GM23338 (cell line): ENCODE measurements at regions not wholly inside any gene's neighbourhood (a gene's known extent, or its start where the extent isn't known, plus 50 kb on each side); places are given as distances from the start of the nearest gene placed in this dataset.

Experiments
- ATAC-seq: fragments of 200-7000 bp; cut with Tn5 transposase; 3 replicates; pipeline ENCODE4 v1.9.1; 2020
- DNase-seq: peaks from one replicate; pipeline ENCODE4 v3.0.0-alpha.2; 2015; ENCODE audit warnings: low spot score
- H2AFZ ChIP-seq: fragments of 200-600 bp; sonication (generic); 2 replicates; pipeline ENCODE4 v1.8.0; 2016; ENCODE audit warnings: antibody characterized with exemption, mild to moderate bottlenecking, moderate library complexity
- H3F3A ChIP-seq: fragments of 200-600 bp; sonication (generic); replicated peaks from 2 replicates; pipeline ENCODE4 v1.8.0; 2017; ENCODE audit warnings: antibody characterized with exemption, mixed run types, low read depth
- H3K27ac ChIP-seq: fragments of 200-600 bp; sonication (generic); 2 replicates; pipeline ENCODE4 v1.6.1; 2016; ENCODE audit warnings: low read depth
- H3K27me3 ChIP-seq: fragments of 200-600 bp; sonication (generic); 2 replicates; pipeline ENCODE4 v1.8.0; 2016; ENCODE audit warnings: mild to moderate bottlenecking, mixed run types, moderate library complexity; ENCODE audit not compliant: insufficient read depth
- H3K36me3 ChIP-seq: fragments of 200-600 bp; sonication (generic); 2 replicates; pipeline ENCODE4 v1.8.0; 2016; ENCODE audit warnings: mild to moderate bottlenecking; ENCODE audit not compliant: insufficient read depth
- H3K4me1 ChIP-seq: fragments of 200-600 bp; sonication (generic); 2 replicates; pipeline ENCODE4 v1.8.0; 2016; ENCODE audit warnings: mild to moderate bottlenecking, moderate library complexity; ENCODE audit not compliant: insufficient read depth
- H3K4me2 ChIP-seq: fragments of 200-600 bp; sonication (generic); 2 replicates; pipeline ENCODE4 v1.7.1; 2017; ENCODE audit warnings: mixed run types
- H3K4me3 ChIP-seq: fragments of 200-600 bp; sonication (generic); 2 replicates; pipeline ENCODE4 v1.6.1; 2016; ENCODE audit warnings: mixed run types
- H3K79me2 ChIP-seq: fragments of 200-600 bp; sonication (generic); replicated peaks from 2 replicates; pipeline ENCODE4 v1.8.0; 2017; ENCODE audit warnings: mild to moderate bottlenecking; ENCODE audit not compliant: insufficient read depth
- H3K9me2 ChIP-seq: fragments of 200-600 bp; sonication (generic); 2 replicates; pipeline ENCODE4 v1.8.0; 2017; ENCODE audit not compliant: insufficient read depth
- H4K20me1 ChIP-seq: fragments of 200-600 bp; sonication (generic); replicated peaks from 2 replicates; pipeline ENCODE4 v1.8.0; 2017; ENCODE audit warnings: mild to moderate bottlenecking; ENCODE audit not compliant: insufficient read depth
- H3K27ac Mint-ChIP-seq: 2 replicates; pipeline ENCODE4 v1.8.0; 2020; ENCODE audit warnings: inconsistent platforms, mild to moderate bottlenecking, moderate library complexity, mixed read lengths
- H3K27me3 Mint-ChIP-seq: 3 replicates; pipeline ENCODE4 v1.8.0; 2022; ENCODE audit warnings: low read depth, mild to moderate bottlenecking, moderate library complexity, mixed read lengths, inconsistent platforms; ENCODE audit not compliant: insufficient read depth, poor library complexity
- H3K36me3 Mint-ChIP-seq: 3 replicates; pipeline ENCODE4 v1.8.0; 2021; ENCODE audit warnings: low read depth, mild to moderate bottlenecking, inconsistent platforms, moderate library complexity, mixed read lengths
- H3K4me1 Mint-ChIP-seq: 3 replicates; pipeline ENCODE4 v1.8.0; 2020; ENCODE audit warnings: mild to moderate bottlenecking, inconsistent platforms, mixed read lengths
- H3K4me3 Mint-ChIP-seq: 3 replicates; pipeline ENCODE4 v1.8.0; 2021; ENCODE audit warnings: moderate library complexity, mild to moderate bottlenecking, inconsistent platforms, mixed read lengths
- H3K9me3 Mint-ChIP-seq: 3 replicates; pipeline ENCODE4 v1.8.0; 2020; ENCODE audit warnings: moderate library complexity, mild to moderate bottlenecking, inconsistent platforms, mixed read lengths
- CREB1 ChIP-seq: fragments of 250-450 bp; sonication (Bioruptor Pico); IDR thresholded peaks from 2 replicates; pipeline ENCODE4 v1.5.0; 2020; ENCODE audit warnings: low read depth, mild to moderate bottlenecking, moderate library complexity
- CTCF ChIP-seq, 2 experiments: fragments of 200-600 bp in 1 of 2; sonication (generic) in 1 of 2; conservative IDR thresholded peaks; 2 replicates each; pipeline versions ENCODE4 v1.5.1 to v1.6.1; 2016 to 2017; ENCODE audit warnings: antibody characterized with exemption in 2 of 2, low read depth in 2 of 2, mild to moderate bottlenecking in 2 of 2, moderate library complexity in 1 of 2
- ETS1 ChIP-seq: IDR thresholded peaks from 2 replicates; pipeline ENCODE4 v1.6.1; 2016; ENCODE audit warnings: antibody characterized with exemption
- EZH2 ChIP-seq: fragments of 200-600 bp; sonication (generic); IDR thresholded peaks from one replicate; pipeline ENCODE4 v1.8.0; 2017; ENCODE audit warnings: antibody characterized with exemption, mild to moderate bottlenecking, low read depth; ENCODE audit not compliant: unreplicated experiment
- EZH2phosphoT487 ChIP-seq: fragments of 200-600 bp; sonication (generic); IDR thresholded peaks from one replicate; pipeline ENCODE4 v1.8.1; 2018; ENCODE audit warnings: antibody characterized with exemption; ENCODE audit not compliant: unreplicated experiment
- JUNB ChIP-seq: IDR thresholded peaks from one replicate; pipeline ENCODE4 v1.6.1; 2016; ENCODE audit warnings: antibody characterized with exemption; ENCODE audit not compliant: unreplicated experiment
- NANOG ChIP-seq: IDR thresholded peaks from 2 replicates; pipeline ENCODE4 v1.6.1; 2016; ENCODE audit warnings: antibody characterized with exemption, borderline replicate concordance
- POLR2AphosphoS5 ChIP-seq: IDR thresholded peaks from 2 replicates; pipeline ENCODE4 v1.6.1; 2016; ENCODE audit warnings: antibody characterized with exemption, low read depth
- STAT1 ChIP-seq: IDR thresholded peaks from one replicate; pipeline ENCODE4 v1.6.1; 2016; ENCODE audit warnings: antibody characterized with exemption; ENCODE audit not compliant: unreplicated experiment
- ZNF114 ChIP-seq: fragments of 250-450 bp; sonication (Bioruptor Pico); IDR thresholded peaks from 2 replicates; pipeline ENCODE4 v1.5.0; 2020; ENCODE audit warnings: mild to moderate bottlenecking, moderate library complexity
- ZNF331 ChIP-seq: fragments of 250-450 bp; sonication (Bioruptor Pico); IDR thresholded peaks from 2 replicates; pipeline ENCODE4 v1.5.0; 2020; ENCODE audit warnings: low read depth, mild to moderate bottlenecking, moderate library complexity
- TF ChIP-seq, protein P1 (sequence below): IDR thresholded peaks from one replicate; pipeline ENCODE4 v1.6.1; 2018; ENCODE audit warnings: antibody characterized with exemption; ENCODE audit not compliant: unreplicated experiment
- TF ChIP-seq, protein P2 (sequence below): fragments of 250-450 bp; sonication (Bioruptor Pico); IDR thresholded peaks from 2 replicates; pipeline ENCODE4 v1.5.0; 2020; ENCODE audit warnings: mild to moderate bottlenecking, moderate library complexity

DNA sequence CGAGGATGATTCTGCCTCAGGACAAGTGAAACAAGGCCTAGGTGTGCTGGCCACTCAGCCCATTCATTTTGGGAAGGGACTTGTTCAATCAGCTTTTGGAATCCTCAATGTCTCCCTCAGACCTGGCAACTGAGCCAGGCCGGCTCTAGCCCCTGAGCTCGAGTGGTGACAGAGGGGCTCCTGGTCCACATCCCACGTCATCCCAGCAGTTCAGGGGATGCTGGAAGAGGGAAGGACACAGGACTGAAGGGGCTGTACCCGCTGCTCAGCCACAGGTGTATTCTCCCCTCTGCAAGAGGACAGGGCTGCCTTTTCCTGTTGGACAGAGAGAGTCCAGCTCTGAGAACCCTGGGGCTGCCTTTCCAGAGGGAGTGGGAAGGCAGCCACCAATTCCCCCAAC, 244.6 kb upstream of the SFSWAP start:
- Mint-ChIP-seq H3K4me1 (peaks cover 3% of the 10 kb centered on the region; the same call in 1 of the 3 replicates), H3K4me3 (no peak overlapping the region), H3K27me3 (peaks cover 3% of the 10 kb centered on the region), H3K36me3 (no peaks in the 10 kb centered on the region; the same call in 2 of the 3 replicates), H3K27ac (no peak overlapping the region), H3K9me3 (no peaks in the 10 kb centered on the region)
- H3K9me2 ChIP-seq = 0 out of 2 replicates have a peak, but pooled peaks cover 5% of the 10 kb centered on the region
- no peaks in the 10 kb centered on the region for H4K20me1 ChIP-seq
- no peaks in the 10 kb centered on the region for H3K4me1 ChIP-seq
- DNase-seq = no peak
- no peaks in the 10 kb centered on the region for H3K27me3 ChIP-seq
- H3K4me3 ChIP-seq = no peak overlapping the region
- no peak for ATAC-seq
- no peak overlapping the region for H2AFZ ChIP-seq
- no peaks in the 10 kb centered on the region for H3K79me2 ChIP-seq
- no peaks in the 10 kb centered on the region for H3F3A ChIP-seq
- H3K4me2 ChIP-seq = no peak overlapping the region
- no peaks in the 10 kb centered on the region for H3K36me3 ChIP-seq
- TF ChIP-seq ETS1 (no peak), CREB1 (CRISPR knock-in tag) (no peak), ZNF331 (CRISPR knock-in tag) (no peak), STAT1 (no peak), CTCF (conservative IDR thresholded peaks at IDR 0.05; ENCODE audit: low read depth in 2 of 2) (no peak), EZH2phosphoT487 (no peak), EZH2 (no peak), ZNF114 (CRISPR knock-in tag) (no peak), POLR2AphosphoS5 (no peak), JUNB (no peak), NANOG (no peak)
- TF ChIP-seq, protein P1, sequence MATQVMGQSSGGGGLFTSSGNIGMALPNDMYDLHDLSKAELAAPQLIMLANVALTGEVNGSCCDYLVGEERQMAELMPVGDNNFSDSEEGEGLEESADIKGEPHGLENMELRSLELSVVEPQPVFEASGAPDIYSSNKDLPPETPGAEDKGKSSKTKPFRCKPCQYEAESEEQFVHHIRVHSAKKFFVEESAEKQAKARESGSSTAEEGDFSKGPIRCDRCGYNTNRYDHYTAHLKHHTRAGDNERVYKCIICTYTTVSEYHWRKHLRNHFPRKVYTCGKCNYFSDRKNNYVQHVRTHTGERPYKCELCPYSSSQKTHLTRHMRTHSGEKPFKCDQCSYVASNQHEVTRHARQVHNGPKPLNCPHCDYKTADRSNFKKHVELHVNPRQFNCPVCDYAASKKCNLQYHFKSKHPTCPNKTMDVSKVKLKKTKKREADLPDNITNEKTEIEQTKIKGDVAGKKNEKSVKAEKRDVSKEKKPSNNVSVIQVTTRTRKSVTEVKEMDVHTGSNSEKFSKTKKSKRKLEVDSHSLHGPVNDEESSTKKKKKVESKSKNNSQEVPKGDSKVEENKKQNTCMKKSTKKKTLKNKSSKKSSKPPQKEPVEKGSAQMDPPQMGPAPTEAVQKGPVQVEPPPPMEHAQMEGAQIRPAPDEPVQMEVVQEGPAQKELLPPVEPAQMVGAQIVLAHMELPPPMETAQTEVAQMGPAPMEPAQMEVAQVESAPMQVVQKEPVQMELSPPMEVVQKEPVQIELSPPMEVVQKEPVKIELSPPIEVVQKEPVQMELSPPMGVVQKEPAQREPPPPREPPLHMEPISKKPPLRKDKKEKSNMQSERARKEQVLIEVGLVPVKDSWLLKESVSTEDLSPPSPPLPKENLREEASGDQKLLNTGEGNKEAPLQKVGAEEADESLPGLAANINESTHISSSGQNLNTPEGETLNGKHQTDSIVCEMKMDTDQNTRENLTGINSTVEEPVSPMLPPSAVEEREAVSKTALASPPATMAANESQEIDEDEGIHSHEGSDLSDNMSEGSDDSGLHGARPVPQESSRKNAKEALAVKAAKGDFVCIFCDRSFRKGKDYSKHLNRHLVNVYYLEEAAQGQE = no peak
- TF ChIP-seq, protein P2, sequence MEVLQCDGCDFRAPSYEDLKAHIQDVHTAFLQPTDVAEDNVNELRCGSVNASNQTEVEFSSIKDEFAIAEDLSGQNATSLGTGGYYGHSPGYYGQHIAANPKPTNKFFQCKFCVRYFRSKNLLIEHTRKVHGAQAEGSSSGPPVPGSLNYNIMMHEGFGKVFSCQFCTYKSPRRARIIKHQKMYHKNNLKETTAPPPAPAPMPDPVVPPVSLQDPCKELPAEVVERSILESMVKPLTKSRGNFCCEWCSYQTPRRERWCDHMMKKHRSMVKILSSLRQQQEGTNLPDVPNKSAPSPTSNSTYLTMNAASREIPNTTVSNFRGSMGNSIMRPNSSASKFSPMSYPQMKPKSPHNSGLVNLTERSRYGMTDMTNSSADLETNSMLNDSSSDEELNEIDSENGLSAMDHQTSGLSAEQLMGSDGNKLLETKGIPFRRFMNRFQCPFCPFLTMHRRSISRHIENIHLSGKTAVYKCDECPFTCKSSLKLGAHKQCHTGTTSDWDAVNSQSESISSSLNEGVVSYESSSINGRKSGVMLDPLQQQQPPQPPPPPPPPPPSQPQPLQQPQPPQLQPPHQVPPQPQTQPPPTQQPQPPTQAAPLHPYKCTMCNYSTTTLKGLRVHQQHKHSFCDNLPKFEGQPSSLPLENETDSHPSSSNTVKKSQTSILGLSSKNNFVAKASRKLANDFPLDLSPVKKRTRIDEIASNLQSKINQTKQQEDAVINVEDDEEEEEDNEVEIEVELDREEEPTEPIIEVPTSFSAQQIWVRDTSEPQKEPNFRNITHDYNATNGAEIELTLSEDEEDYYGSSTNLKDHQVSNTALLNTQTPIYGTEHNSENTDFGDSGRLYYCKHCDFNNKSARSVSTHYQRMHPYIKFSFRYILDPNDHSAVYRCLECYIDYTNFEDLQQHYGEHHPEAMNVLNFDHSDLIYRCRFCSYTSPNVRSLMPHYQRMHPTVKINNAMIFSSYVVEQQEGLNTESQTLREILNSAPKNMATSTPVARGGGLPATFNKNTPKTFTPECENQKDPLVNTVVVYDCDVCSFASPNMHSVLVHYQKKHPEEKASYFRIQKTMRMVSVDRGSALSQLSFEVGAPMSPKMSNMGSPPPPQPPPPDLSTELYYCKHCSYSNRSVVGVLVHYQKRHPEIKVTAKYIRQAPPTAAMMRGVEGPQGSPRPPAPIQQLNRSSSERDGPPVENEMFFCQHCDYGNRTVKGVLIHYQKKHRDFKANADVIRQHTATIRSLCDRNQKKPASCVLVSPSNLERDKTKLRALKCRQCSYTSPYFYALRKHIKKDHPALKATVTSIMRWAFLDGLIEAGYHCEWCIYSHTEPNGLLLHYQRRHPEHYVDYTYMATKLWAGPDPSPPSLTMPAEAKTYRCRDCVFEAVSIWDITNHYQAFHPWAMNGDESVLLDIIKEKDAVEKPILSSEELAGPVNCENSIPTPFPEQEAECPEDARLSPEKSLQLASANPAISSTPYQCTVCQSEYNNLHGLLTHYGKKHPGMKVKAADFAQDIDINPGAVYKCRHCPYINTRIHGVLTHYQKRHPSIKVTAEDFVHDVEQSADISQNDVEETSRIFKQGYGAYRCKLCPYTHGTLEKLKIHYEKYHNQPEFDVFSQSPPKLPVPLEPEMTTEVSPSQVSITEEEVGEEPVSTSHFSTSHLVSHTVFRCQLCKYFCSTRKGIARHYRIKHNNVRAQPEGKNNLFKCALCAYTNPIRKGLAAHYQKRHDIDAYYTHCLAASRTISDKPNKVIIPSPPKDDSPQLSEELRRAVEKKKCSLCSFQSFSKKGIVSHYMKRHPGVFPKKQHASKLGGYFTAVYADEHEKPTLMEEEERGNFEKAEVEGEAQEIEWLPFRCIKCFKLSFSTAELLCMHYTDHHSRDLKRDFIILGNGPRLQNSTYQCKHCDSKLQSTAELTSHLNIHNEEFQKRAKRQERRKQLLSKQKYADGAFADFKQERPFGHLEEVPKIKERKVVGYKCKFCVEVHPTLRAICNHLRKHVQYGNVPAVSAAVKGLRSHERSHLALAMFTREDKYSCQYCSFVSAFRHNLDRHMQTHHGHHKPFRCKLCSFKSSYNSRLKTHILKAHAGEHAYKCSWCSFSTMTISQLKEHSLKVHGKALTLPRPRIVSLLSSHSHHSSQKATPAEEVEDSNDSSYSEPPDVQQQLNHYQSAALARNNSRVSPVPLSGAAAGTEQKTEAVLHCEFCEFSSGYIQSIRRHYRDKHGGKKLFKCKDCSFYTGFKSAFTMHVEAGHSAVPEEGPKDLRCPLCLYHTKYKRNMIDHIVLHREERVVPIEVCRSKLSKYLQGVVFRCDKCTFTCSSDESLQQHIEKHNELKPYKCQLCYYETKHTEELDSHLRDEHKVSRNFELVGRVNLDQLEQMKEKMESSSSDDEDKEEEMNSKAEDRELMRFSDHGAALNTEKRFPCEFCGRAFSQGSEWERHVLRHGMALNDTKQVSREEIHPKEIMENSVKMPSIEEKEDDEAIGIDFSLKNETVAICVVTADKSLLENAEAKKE (CRISPR knock-in tag) = no peak
- H3K27ac ChIP-seq = no peak overlapping the region
